ENCODE measurements at regions not wholly inside any gene's neighbourhood (a gene's known extent, or its start where the extent isn't known, plus 50 kb on each side); places are given as distances from the start of the nearest gene placed in this dataset.

DNA sequence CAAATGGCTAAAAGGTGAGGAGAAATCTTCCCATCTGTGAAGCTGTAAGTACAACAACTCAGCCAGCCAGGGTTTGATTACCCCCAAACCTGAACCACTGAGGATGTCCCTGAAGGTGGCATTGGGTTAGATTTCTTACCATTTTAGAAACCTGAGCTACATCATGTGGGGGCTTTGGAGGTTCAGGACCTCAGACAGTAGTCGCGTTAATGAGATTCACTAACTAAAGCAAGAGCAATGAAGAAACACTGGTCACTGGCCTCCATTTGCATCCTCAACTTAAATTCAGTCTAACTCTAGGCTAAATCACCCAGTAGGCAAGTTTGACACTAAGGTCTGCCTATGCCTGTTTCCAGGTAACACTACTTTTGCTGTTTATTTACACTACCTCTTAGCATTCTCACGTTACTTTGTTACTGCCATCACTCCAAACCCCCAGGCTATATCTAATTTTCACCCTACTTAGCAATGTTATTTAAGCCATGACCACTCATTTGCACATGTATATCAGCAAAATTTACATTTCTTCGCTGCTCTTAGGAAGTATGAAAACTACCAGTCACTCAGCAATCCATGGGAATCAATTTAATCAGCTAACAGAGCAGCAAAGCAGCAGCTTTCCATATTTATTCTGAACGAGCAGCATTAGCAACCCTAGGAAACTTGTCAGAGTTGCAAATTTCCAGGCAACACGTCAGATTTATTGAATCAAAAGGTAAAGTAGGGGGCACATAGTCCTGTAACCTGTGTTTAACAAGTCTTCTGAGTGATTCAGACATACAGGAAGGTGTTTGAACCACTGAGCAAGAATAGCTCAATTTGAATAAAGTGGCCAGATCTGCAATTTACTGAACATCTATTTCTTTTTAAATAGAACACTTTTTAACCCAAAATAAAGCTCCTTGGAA, 788.4 kb upstream of the SORCS1 start:
- Histone ChIP-seq H2BK20ac (ENCODE audit: low read length) (no peak overlapping the region), H3K9me3 (ENCODE audit: insufficient read depth in 2 of 2, low read depth in 1 of 2, low read length in 1 of 2) (peaks cover 0 to 7% of the 10 kb centered on the region in 2 experiments; a peak in 2 of 4 replicates), H3K4ac (replicated peaks; ENCODE audit: insufficient read length, low read depth, low read length) (no peak overlapping the region), H3K14ac (ENCODE audit: insufficient read length) (no peak overlapping the region), H3K23ac (ENCODE audit: insufficient read length) (no peak overlapping the region), H3K36me3 (ENCODE audit: control insufficient read depth in 2 of 4, insufficient read depth in 4 of 4, low read length in 3 of 4) (no peaks in the 10 kb centered on the region), H3K27ac (ENCODE audit: low read depth, low read length) (no peak overlapping the region), H3K79me1 (ENCODE audit: low read depth, low read length) (no peaks in the 10 kb centered on the region), H3K9ac (replicated peaks in 1 of 4; ENCODE audit: extremely low read depth in 1 of 4, low read depth in 3 of 4, low read length in 3 of 4) (no peak overlapping the region), H2BK120ac (replicated peaks; ENCODE audit: low read depth, low read length) (no peak overlapping the region), H3K79me2 (ENCODE audit: control insufficient read depth in 1 of 2, insufficient read depth in 2 of 2, low read length in 2 of 2) (no peaks in the 10 kb centered on the region), H4K91ac (replicated peaks; ENCODE audit: insufficient read length, low read length) (no peak overlapping the region), H3K4me2 (ENCODE audit: insufficient read depth in 1 of 2, low read depth in 2 of 2, low read length in 2 of 2) (0 out of 4 replicates have a peak overlapping the region, but pooled peaks of 1 of the 2 experiments have one; percentile 19), H2BK15ac (ENCODE audit: low read length) (no peak overlapping the region), H4K20me1 (replicated peaks in 1 of 2; ENCODE audit: control insufficient read depth in 1 of 2, insufficient read depth in 2 of 2, low read length in 2 of 2) (no peaks in the 10 kb centered on the region), H2BK5ac (ENCODE audit: low read depth, low read length) (no peak overlapping the region), H2AK5ac (ENCODE audit: low read depth, low read length) (no peak overlapping the region), H3K18ac (ENCODE audit: extremely low read depth, low read length) (no peak overlapping the region), H2BK12ac (ENCODE audit: low read depth, low read length) (no peak overlapping the region), H4K8ac (ENCODE audit: extremely low read depth, insufficient read depth, low read length) (no peak overlapping the region), H4K5ac (ENCODE audit: insufficient read length, low read depth, low read length) (no peak overlapping the region), H3K4me3 (ENCODE audit: extremely low read depth in 1 of 4, insufficient read depth in 2 of 4, low read depth in 3 of 4, low read length in 4 of 4) (no peak overlapping the region), H3K4me1 (replicated peaks in 1 of 4; ENCODE audit: control insufficient read depth in 3 of 4, insufficient read depth in 4 of 4, low read length in 3 of 4) (peaks cover 0 to 7% (median 5%) of the 10 kb centered on the region in 4 experiments; a peak in 3 of 7 replicates), H2AFZ (ENCODE audit: low read length) (peak overlapping the region; percentile 73; the same call in 1 of the 2 replicates), H3K56ac (replicated peaks; ENCODE audit: insufficient read length, low read depth, low read length) (no peak overlapping the region), H3K27me3 (replicated peaks in 1 of 4; ENCODE audit: control insufficient read depth in 3 of 4, extremely low read depth in 1 of 4, insufficient read depth in 3 of 4, low read length in 3 of 4) (no peaks in the 10 kb centered on the region), H3K23me2 (ENCODE audit: low read depth, low read length) (no peaks in the 10 kb centered on the region)
- DNase-seq (ENCODE audit: low read depth in 1 of 2, low spot score in 2 of 2) (no peak), FAIRE-seq (peak; percentile 39)
- 59% methylated on average over 6 of the region's 6 CpGs; no CpG with 5 or more reads in 1 of the 2 experiments for WGBS, 2 experiments (ENCODE audit: extremely low coverage in 1 of 2, insufficient coverage in 1 of 2, insufficient read length in 1 of 2, insufficient replicate concordance in 2 of 2, low coverage in 1 of 2, low lambda C conversion rate in 2 of 2, missing lambda C conversion rate in 1 of 2)
- ChIA-PET POLR2A (ENCODE audit: partially characterized antibody) (no interaction called here), CTCF (ENCODE audit: partially characterized antibody) (interaction anchor here (1.0 to 1.5 kb wide), 2 partner anchors 150 to 586 kb away, joined by 3 read pairs; no protein-coding TSS in a partner anchor)
- TF ChIP-seq EZH2 (IDR thresholded peaks at IDR 0.05; ENCODE audit: low read depth, low read length, severe bottlenecking) = no peak
- TF ChIP-seq MAFK (IDR thresholded peaks at IDR 0.05; ENCODE audit: low read depth, low read length) = 0 out of 2 replicates have a peak, but pooled peaks have one; percentile 21
